Astrocyte of the spinal cord (primary cell): ENCODE measurements at regions not wholly inside any gene's neighbourhood (a gene's known extent, or its start where the extent isn't known, plus 50 kb on each side); places are given as distances from the start of the nearest gene placed in this dataset.

Experiments
- DNase-seq: peaks from one replicate; pipeline ENCODE4 v3.0.0; 2011; ENCODE audit warnings: low read depth, low spot score
- H3K4me3 ChIP-seq: 2 replicates; pipeline ENCODE4 v1.5.1; 2011; ENCODE audit warnings: low read depth, mild to moderate bottlenecking, low read length, moderate library complexity
- CTCF ChIP-seq: IDR thresholded peaks from 2 replicates; pipeline ENCODE4 v1.5.1; 2012; ENCODE audit warnings: low read depth, mild to moderate bottlenecking, low read length, inconsistent platforms
- in situ Hi-C: cut with HindIII; loops from 2 replicates; pipeline ENCODE4 v1.10.0; 2017; ENCODE audit warnings: low sequenced_read_pairs

- DNase-seq = no peak
- in situ Hi-C loops = no loop called here
- TF ChIP-seq CTCF = no peak
- no peak overlapping the region for H3K4me3 ChIP-seq
Measured at GRCh38 chr2:8235419-8235818, 446.4 kb upstream of the ID2 start.

GRCh38 chr2:8236391-8236790 is 445.5 kb upstream of the ID2 start:
- no peak for DNase-seq
- no peak for TF ChIP-seq CTCF
- no peak overlapping the region for H3K4me3 ChIP-seq
- in situ Hi-C loops = no loop called here

- no peak overlapping the region for H3K4me3 ChIP-seq
- DNase-seq = no peak
- no peak for TF ChIP-seq CTCF
- in situ Hi-C loops = no loop called here
Measured at GRCh38 chr2:8238521-8239230, 443.2 kb upstream of the ID2 start.

GRCh38 chr2:8239531-8240088 is 442.2 kb upstream of the ID2 start:
- H3K4me3 ChIP-seq = no peak overlapping the region
- no peak for TF ChIP-seq CTCF
- DNase-seq = no peak
- in situ Hi-C loops = no loop called here

- TF ChIP-seq CTCF = no peak
Measured at GRCh38 chr2:8241317-8241716, 440.5 kb upstream of the ID2 start.

GRCh38 chr2:8242739-8243138 is 439.1 kb upstream of the ID2 start:
- DNase-seq = no peak
- no peak overlapping the region for H3K4me3 ChIP-seq
- TF ChIP-seq CTCF = no peak
- in situ Hi-C loops = no loop called here

More at GRCh38 chr2:8241317-8241716, 440.5 kb upstream of the ID2 start:
- no peak overlapping the region for H3K4me3 ChIP-seq
- in situ Hi-C loops = no loop called here
- no peak for DNase-seq
